SU-DHL-6 (cell line): ENCODE measurements at regions not wholly inside any gene's neighbourhood (a gene's known extent, or its start where the extent isn't known, plus 50 kb on each side); places are given as distances from the start of the nearest gene placed in this dataset.

Experiments
- H2AFZ ChIP-seq: fragments of 200-600 bp; sonication (generic); 2 replicates; pipeline ENCODE4 v1.6.1; 2014; ENCODE audit warnings: low read depth, mild to moderate bottlenecking, moderate library complexity, mixed read lengths, antibody characterized with exemption, low read length; ENCODE audit not compliant: severe bottlenecking
- H3F3A ChIP-seq: fragments of 200-600 bp; shearing (Covaris generic); 2 replicates; pipeline ENCODE4 v1.6.0; 2016; ENCODE audit warnings: antibody characterized with exemption, mild to moderate bottlenecking; ENCODE audit not compliant: insufficient read depth
- H3K27ac ChIP-seq: fragments of 200-600 bp; sonication (generic); 2 replicates; pipeline ENCODE4 v1.5.1; 2016; ENCODE audit warnings: low read depth, mild to moderate bottlenecking, low read length, moderate library complexity, mixed read lengths
- H3K27me3 ChIP-seq: fragments of 200-600 bp; sonication (generic), shearing (Covaris generic); 2 replicates; pipeline ENCODE4 v1.6.0; 2014; ENCODE audit warnings: mild to moderate bottlenecking, low read length
- H3K36me3 ChIP-seq: fragments of 200-600 bp; sonication (generic); 2 replicates; pipeline ENCODE4 v1.6.1; 2014; ENCODE audit warnings: mild to moderate bottlenecking, low read length, mixed read lengths
- H3K4me2 ChIP-seq: fragments of 300-600, 200-600 bp; shearing (Covaris generic), sonication (generic); 2 replicates; pipeline ENCODE4 v1.6.0; 2014; ENCODE audit warnings: low read length, low read depth, mild to moderate bottlenecking; ENCODE audit not compliant: poor library complexity, severe bottlenecking
- H3K4me3 ChIP-seq: fragments of 200-600 bp; sonication (generic); 2 replicates; pipeline ENCODE4 v1.5.1; 2014; ENCODE audit warnings: antibody characterized with exemption, low read length, mild to moderate bottlenecking, mixed read lengths; ENCODE audit not compliant: insufficient read depth, poor library complexity, severe bottlenecking
- H3K79me2 ChIP-seq: fragments of 200-600 bp; sonication (generic); 2 replicates; pipeline ENCODE4 v1.6.1; 2014; ENCODE audit warnings: mild to moderate bottlenecking, low read length, moderate library complexity; ENCODE audit not compliant: insufficient read depth
- H3K9ac ChIP-seq: fragments of 200-600 bp; sonication (generic); 2 replicates; pipeline ENCODE4 v1.7.0; 2014; ENCODE audit warnings: mild to moderate bottlenecking, low read length
- H3K9me2 ChIP-seq: fragments of 200-600 bp; sonication (generic); replicated peaks from 2 replicates; pipeline ENCODE4 v1.6.1; 2014; ENCODE audit warnings: low read length; ENCODE audit not compliant: insufficient read depth
- H3K9me3 ChIP-seq: fragments of 200-600 bp; sonication (generic); 2 replicates; pipeline ENCODE4 v1.6.1; 2014; ENCODE audit warnings: low read length, mixed read lengths; ENCODE audit not compliant: insufficient read depth
- H4K20me1 ChIP-seq: fragments of 200-600 bp; sonication (generic); 2 replicates; pipeline ENCODE4 v1.6.1; 2014; ENCODE audit warnings: low read depth, mild to moderate bottlenecking, antibody characterized with exemption, low read length, moderate library complexity, mixed read lengths
- CTCF ChIP-seq: fragments of 200-600 bp; sonication (generic); IDR thresholded peaks from one replicate; pipeline ENCODE4 v1.5.1; 2017; ENCODE audit warnings: antibody characterized with exemption, mild to moderate bottlenecking, low read length, moderate library complexity; ENCODE audit not compliant: insufficient read depth, poor library complexity, severe bottlenecking
- EZH2phosphoT487 ChIP-seq: fragments of 200-600 bp; sonication (generic), shearing (Covaris generic); conservative IDR thresholded peaks from 2 replicates; pipeline ENCODE4 v1.6.1; 2018; ENCODE audit warnings: mild to moderate bottlenecking, antibody characterized with exemption, low read length, moderate library complexity, mixed read lengths

- Histone ChIP-seq H3K9ac (no peak overlapping the region), H3K4me2 (no peak overlapping the region), H3F3A (no peaks in the 10 kb centered on the region), H3K79me2 (no peaks in the 10 kb centered on the region), H3K9me2 (no peaks in the 10 kb centered on the region), H3K36me3 (no peaks in the 10 kb centered on the region), H4K20me1 (no peaks in the 10 kb centered on the region), H2AFZ (no peak overlapping the region), H3K27me3 (no peaks in the 10 kb centered on the region), H3K27ac (no peak overlapping the region), H3K4me3 (no peak overlapping the region), H3K9me3 (no peaks in the 10 kb centered on the region)
- TF ChIP-seq EZH2phosphoT487 (no peak), CTCF (no peak)
Measured at GRCh38 chr6:145360865-145361264, 374.5 kb downstream of the EPM2A start.

- H3K9me2 ChIP-seq, result no peaks in the 10 kb centered on the region
- H2AFZ ChIP-seq, result no peak overlapping the region
- H3K9ac ChIP-seq, result no peak overlapping the region
- H3K79me2 ChIP-seq, result no peaks in the 10 kb centered on the region
- no peaks in the 10 kb centered on the region for H3K36me3 ChIP-seq
- H3K27ac ChIP-seq, result no peak overlapping the region
- H3K4me3 ChIP-seq, result no peak overlapping the region
- TF ChIP-seq EZH2phosphoT487, result no peak
- TF ChIP-seq CTCF, result no peak
- no peaks in the 10 kb centered on the region for H4K20me1 ChIP-seq
- no peak overlapping the region for H3K4me2 ChIP-seq
- no peaks in the 10 kb centered on the region for H3F3A ChIP-seq
- no peaks in the 10 kb centered on the region for H3K27me3 ChIP-seq
- H3K9me3 ChIP-seq, result no peaks in the 10 kb centered on the region
Measured at GRCh38 chr6:145367149-145367548, 368.2 kb downstream of the EPM2A start.

DNA sequence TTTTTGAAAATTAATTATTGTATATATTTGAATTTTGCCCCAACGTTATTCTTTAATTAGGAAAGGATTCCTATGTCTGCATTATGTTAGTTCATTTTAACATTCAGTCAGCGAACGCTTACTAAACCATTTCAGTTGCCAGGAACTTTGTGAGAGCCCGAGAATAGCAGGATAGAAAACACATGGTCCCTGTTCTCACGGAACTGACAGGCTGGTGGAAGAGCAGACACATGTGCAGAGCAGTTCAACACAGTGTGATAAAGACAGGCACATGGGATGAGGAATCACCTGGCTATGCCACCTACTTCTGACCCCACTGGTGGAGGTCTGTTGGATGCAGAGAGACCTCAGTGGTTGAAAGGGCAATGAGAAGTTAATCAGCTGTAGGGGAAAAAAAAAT is 367.2 kb downstream of the EPM2A start:
- Histone ChIP-seq H3K4me3 (no peak overlapping the region), H3F3A (no peaks in the 10 kb centered on the region), H3K27me3 (no peaks in the 10 kb centered on the region), H3K79me2 (no peaks in the 10 kb centered on the region), H4K20me1 (no peaks in the 10 kb centered on the region), H3K9ac (no peak overlapping the region), H2AFZ (no peak overlapping the region), H3K9me3 (no peaks in the 10 kb centered on the region), H3K4me2 (no peak overlapping the region), H3K27ac (no peak overlapping the region), H3K9me2 (no peaks in the 10 kb centered on the region), H3K36me3 (no peaks in the 10 kb centered on the region)
- TF ChIP-seq CTCF, result no peak
- TF ChIP-seq EZH2phosphoT487, result no peak

GRCh38 chr6:145370559-145370958 is 364.8 kb downstream of the EPM2A start:
- Histone ChIP-seq H3K79me2 (no peaks in the 10 kb centered on the region), H3K36me3 (no peaks in the 10 kb centered on the region), H3K4me3 (no peak overlapping the region), H3K27me3 (no peaks in the 10 kb centered on the region), H3K9me2 (no peaks in the 10 kb centered on the region), H3K27ac (no peak overlapping the region), H3K4me2 (no peak overlapping the region), H3K9me3 (no peaks in the 10 kb centered on the region), H3F3A (no peaks in the 10 kb centered on the region), H2AFZ (no peak overlapping the region), H3K9ac (no peak overlapping the region), H4K20me1 (no peaks in the 10 kb centered on the region)
- TF ChIP-seq CTCF (no peak), EZH2phosphoT487 (no peak)
